NB4 (cell line): ENCODE measurements at regions not wholly inside any gene's neighbourhood (a gene's known extent, or its start where the extent isn't known, plus 50 kb on each side); places are given as distances from the start of the nearest gene placed in this dataset.

ENCODE experiments used
- DNase-seq: peaks from one replicate; pipeline ENCODE4 v3.0.0; 2010; ENCODE audit warnings: low read depth
- H3K4me3 ChIP-seq: one replicate; pipeline ENCODE4 v1.5.1; 2011; ENCODE audit warnings: mild to moderate bottlenecking, low read depth, low read length, moderate library complexity
- CTCF ChIP-seq: IDR thresholded peaks from one replicate; pipeline ENCODE4 v1.5.1; 2012; ENCODE audit warnings: low read depth, low read length
- MYC ChIP-seq: IDR thresholded peaks from 2 replicates; pipeline ENCODE4 v1.6.1; 2011; ENCODE audit warnings: low read depth, low read length
- POLR2A ChIP-seq: IDR thresholded peaks from 2 replicates; pipeline ENCODE4 v1.6.1; 2011; ENCODE audit warnings: mild to moderate bottlenecking; ENCODE audit not compliant: insufficient read length; ENCODE audit errors: extremely low read depth
- TF ChIP-seq, protein P1 (sequence below): IDR thresholded peaks from 2 replicates; pipeline ENCODE4 v1.6.1; 2011; ENCODE audit warnings: low read depth, low read length

DNA sequence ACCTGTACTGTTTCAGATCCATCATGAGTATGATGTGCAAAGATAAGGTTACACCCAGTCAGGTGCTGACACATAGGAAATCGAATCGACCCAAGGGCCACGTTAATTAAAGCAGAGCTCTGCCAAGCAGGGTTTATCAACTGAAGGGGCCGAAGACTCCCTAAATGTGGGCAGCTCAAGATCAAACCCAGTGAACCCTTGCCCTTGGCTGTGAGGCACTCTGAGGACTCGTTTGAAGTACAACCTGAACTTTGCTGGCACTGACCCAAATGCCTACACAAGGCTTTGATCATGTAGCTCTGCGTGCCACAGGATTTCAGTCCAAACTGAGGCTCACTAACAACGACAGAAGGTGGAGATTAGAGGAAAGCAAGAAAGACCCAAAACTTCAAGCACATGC is 352.1 kb downstream of the MTX2 start:
- H3K4me3 ChIP-seq: no peak overlapping the region
- TF ChIP-seq POLR2A: no peak
- TF ChIP-seq MYC: no peak
- TF ChIP-seq, protein P1, sequence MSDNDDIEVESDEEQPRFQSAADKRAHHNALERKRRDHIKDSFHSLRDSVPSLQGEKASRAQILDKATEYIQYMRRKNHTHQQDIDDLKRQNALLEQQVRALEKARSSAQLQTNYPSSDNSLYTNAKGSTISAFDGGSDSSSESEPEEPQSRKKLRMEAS: no peak
- TF ChIP-seq CTCF: no peak
- DNase-seq: no peak

DNA sequence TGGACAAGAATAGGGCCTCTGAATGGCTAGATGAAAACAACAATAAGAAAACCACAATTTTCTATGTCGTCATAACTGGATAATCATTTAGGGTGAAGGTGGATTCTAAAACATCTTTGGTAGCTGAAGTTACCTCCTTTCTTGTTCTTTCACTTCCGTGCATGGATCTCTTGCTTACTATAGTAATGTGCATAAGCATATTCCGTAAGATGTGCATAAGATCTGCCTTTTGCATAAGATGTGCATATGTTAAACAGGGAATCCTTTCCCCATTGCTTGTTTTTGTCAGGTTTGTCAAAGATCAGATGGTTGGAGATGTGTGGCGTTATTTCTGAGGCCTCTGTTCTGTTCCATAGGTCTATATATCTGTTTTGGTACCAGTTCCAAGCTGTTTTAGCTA is 353.6 kb downstream of the MTX2 start:
- TF ChIP-seq POLR2A: no peak
- no peak for TF ChIP-seq MYC
- TF ChIP-seq CTCF: no peak
- TF ChIP-seq, protein P1: no peak
- H3K4me3 ChIP-seq: no peak overlapping the region
- no peak for DNase-seq

DNA sequence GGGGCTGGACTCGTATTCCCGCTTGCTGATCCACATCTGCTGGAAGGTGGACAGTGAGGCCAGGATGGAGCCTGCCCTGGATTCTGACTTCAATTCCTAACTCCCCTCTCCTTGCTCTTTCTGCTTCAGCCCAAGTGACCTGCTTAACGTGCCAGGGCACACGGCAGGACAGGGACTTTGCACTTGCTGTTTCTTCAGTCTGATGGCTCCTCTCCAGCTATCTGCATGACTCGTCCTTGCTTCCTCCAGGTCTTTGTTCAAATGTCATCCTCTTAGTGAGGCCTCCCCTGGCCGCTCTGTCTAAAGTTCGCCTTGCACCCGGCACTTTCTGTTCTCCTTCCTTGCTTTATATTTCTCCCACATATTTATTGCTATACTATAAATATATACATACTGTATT is 357.6 kb downstream of the MTX2 start:
- no peak for DNase-seq
- H3K4me3 ChIP-seq: no peak overlapping the region
- TF ChIP-seq POLR2A (no peak), MYC (no peak), CTCF (no peak)

DNA sequence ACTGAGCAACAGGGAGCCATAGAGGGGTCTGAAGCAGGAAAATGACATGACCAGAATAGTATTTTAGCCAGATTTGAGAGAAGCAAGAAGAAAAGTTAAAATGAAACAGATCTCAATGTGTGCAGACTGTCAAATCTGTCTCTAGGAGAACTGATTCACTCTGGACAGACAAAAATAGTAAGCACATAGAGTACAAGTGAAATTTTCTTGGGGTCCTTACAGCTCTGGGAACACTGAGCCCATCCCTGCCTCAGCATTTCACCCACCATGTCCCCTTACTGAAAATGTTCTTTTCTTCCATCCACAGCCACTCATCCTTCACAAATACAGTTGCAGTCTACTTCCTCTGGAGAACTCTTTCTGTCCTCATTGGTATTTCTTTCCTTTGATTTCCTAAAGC is 359.2 kb downstream of the MTX2 start:
- no peak overlapping the region for H3K4me3 ChIP-seq
- no peak for TF ChIP-seq POLR2A
- TF ChIP-seq, protein P1: no peak
- no peak for TF ChIP-seq CTCF
- no peak for TF ChIP-seq MYC
- DNase-seq: no peak

DNA sequence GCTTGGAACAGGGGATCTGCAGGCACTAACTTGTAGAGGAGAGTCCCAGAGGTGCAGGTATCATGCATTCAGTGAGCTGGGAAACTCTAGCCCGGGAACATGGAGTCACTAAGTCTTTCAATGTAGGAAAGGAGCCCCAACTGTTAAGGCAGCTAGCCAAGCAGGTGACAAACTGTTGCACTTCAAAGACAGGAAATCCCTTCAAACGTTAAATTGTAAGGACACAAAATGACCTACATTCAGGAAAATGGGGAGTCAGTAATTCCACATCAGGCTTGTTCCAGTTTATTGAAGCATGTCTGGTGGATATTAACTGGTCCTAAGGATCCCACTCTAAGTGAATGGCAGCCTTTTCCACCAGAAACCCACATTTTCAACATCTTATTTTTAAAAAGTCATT is 364.5 kb downstream of the MTX2 start:
- TF ChIP-seq CTCF (no peak), POLR2A (no peak), MYC (no peak)
- TF ChIP-seq, protein P1: no peak
- DNase-seq: no peak
- no peak overlapping the region for H3K4me3 ChIP-seq

DNA sequence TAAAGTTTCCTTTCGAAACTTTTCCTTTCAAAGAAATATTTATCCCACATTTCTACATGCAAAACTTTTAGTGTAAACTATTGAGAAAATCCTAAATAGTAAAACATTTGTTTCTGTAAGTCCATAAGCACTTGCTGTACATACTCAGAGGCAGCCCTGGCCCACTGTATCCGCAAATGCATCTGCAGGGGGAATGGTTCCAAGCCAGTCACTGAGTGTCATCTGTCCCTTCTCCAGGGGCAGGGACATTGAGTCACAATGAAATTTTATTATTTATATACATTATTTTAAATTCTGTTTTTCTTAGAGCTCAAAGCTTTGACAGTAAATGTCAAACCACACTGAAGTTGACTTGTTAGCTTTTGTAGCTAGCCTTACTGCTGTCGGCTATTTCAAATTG is 367.2 kb downstream of the MTX2 start:
- no peak for DNase-seq
- H3K4me3 ChIP-seq: no peak overlapping the region
- TF ChIP-seq CTCF (no peak), POLR2A (no peak), MYC (no peak)
- TF ChIP-seq, protein P1: no peak
